GM13977 (cell line): ENCODE measurements at regions not wholly inside any gene's neighbourhood (a gene's known extent, or its start where the extent isn't known, plus 50 kb on each side); places are given as distances from the start of the nearest gene placed in this dataset.

Source experiments
- DNase-seq: peaks from one replicate; pipeline ENCODE4 v3.0.0; 2012; ENCODE audit warnings: low spot score
- in situ Hi-C: fragments of 300-500 bp; cut with MboI; formaldehyde crosslinking; loops from one replicate; pipeline ENCODE4 v1.12.0; 2022; ENCODE audit warnings: low sequenced_read_pairs, low pct_unique_long_range_greater_than_20kb, mixed read lengths, inconsistent platforms; ENCODE audit not compliant: unreplicated experiment
- TF ChIP-seq, protein P1 (sequence below): IDR thresholded peaks from 2 replicates; pipeline ENCODE4 v1.5.1; 2012; ENCODE audit warnings: mild to moderate bottlenecking, control low read depth; ENCODE audit not compliant: insufficient read depth; ENCODE audit errors: extremely low read depth, missing control alignments

GRCh38 chr3:135869439-135870105, 96.0 kb upstream of the PPP2R3A start:
- DNase-seq: no peak
- in situ Hi-C loops: no loop called here

DNA sequence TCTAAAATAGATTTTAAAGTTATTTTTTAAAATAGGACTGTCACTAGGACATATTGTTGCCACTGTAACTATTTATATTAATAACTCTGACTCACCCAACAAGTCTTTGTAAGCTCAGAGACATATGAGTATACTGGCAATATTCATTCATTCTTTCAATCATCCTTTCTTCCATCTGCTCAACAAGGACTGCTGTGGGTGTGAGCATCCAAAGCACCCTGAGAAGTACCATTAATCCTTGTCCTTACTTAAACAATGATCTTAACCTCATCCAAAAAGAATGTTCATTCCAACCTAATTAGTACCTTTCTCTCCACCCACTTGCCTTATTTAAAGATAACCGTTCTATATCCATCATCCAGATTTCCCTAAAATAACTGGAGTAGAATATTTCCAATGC, 94.2 kb upstream of the PPP2R3A start:
- DNase-seq: no peak
- in situ Hi-C loops: no loop called here
- TF ChIP-seq, protein P1, sequence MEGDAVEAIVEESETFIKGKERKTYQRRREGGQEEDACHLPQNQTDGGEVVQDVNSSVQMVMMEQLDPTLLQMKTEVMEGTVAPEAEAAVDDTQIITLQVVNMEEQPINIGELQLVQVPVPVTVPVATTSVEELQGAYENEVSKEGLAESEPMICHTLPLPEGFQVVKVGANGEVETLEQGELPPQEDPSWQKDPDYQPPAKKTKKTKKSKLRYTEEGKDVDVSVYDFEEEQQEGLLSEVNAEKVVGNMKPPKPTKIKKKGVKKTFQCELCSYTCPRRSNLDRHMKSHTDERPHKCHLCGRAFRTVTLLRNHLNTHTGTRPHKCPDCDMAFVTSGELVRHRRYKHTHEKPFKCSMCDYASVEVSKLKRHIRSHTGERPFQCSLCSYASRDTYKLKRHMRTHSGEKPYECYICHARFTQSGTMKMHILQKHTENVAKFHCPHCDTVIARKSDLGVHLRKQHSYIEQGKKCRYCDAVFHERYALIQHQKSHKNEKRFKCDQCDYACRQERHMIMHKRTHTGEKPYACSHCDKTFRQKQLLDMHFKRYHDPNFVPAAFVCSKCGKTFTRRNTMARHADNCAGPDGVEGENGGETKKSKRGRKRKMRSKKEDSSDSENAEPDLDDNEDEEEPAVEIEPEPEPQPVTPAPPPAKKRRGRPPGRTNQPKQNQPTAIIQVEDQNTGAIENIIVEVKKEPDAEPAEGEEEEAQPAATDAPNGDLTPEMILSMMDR: no peak

More at GRCh38 chr3:135869439-135870105, 96.0 kb upstream of the PPP2R3A start:
- TF ChIP-seq, protein P1: no peak

GRCh38 chr3:135874035-135874434, 91.5 kb upstream of the PPP2R3A start:
- in situ Hi-C loops: no loop called here
- no peak for DNase-seq
- TF ChIP-seq, protein P1: no peak

DNA sequence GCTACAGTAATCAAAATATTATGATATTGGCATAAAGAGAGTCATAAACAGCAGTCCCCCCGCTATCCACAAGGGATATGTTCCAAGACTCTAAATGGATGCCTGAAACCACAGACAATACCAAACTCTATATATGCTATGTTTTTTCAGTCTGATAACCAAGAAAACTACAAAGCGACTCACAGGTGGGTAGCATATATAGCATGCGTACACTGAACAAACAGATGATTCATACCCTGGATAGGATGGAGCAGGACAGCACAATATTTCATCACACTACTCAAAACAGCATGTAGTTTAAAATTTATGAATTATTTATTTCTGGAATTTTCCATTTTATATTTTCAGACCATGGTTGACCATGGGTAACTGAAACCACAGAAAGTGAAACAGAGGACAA, 87.0 kb upstream of the PPP2R3A start:
- TF ChIP-seq, protein P1: no peak
- in situ Hi-C loops: no loop called here
- DNase-seq: no peak

GRCh38 chr3:135885885-135886284, 79.6 kb upstream of the PPP2R3A start:
- DNase-seq: no peak
- TF ChIP-seq, protein P1: no peak
- in situ Hi-C loops: no loop called here

GRCh38 chr3:135887220-135887619, 78.3 kb upstream of the PPP2R3A start:
- DNase-seq: no peak
- TF ChIP-seq, protein P1: no peak
- in situ Hi-C loops: no loop called here
